ENCODE measurements at regions not wholly inside any gene's neighbourhood (a gene's known extent, or its start where the extent isn't known, plus 50 kb on each side); places are given as distances from the start of the nearest gene placed in this dataset.
"Not testable (repeated sequence)": the region's sequence is repeated elsewhere in the genome, so short reads cannot be mapped to it uniquely, and the experiment has no call there.

GRCh38 chr18:62458868-62459716 is 63.7 kb upstream of the ZCCHC2 start:
- WGBS, 2 donors: 85 to 91% methylated on average over 12 of the region's 12 CpGs
- no peak for DNase-seq
- Histone ChIP-seq H3K4me3 (no peak overlapping the region), H3K27me3 (no peaks in the 10 kb centered on the region), H3K9me3 (no peaks in the 10 kb centered on the region), H3K27ac (no peak overlapping the region), H3K4me1 (no peaks in the 10 kb centered on the region), H3K36me3 (no peaks in the 10 kb centered on the region)
- no peak for TF ChIP-seq EP300 (IDR thresholded peaks at IDR 0.05)
- TF ChIP-seq CTCF (IDR thresholded peaks at IDR 0.05): no peak
- no peak for TF ChIP-seq POLR2AphosphoS5 (IDR thresholded peaks at IDR 0.05)
- TF ChIP-seq POLR2A (IDR thresholded peaks at IDR 0.05): no peak
- intact Hi-C loops (cut with DNase I): no loop called here

GRCh38 chr18:62460851-62461300 is 61.9 kb upstream of the ZCCHC2 start:
- Histone ChIP-seq H3K27me3 (no peaks in the 10 kb centered on the region), H3K4me1 (no peaks in the 10 kb centered on the region), H3K4me3 (no peak overlapping the region), H3K36me3 (no peaks in the 10 kb centered on the region), H3K27ac (no peak overlapping the region), H3K9me3 (no peaks in the 10 kb centered on the region)
- TF ChIP-seq CTCF (IDR thresholded peaks at IDR 0.05) (no peak), POLR2A (IDR thresholded peaks at IDR 0.05) (no peak), POLR2AphosphoS5 (IDR thresholded peaks at IDR 0.05) (no peak), EP300 (IDR thresholded peaks at IDR 0.05) (no peak)
- intact Hi-C loops (cut with DNase I): no loop called here
- WGBS, 2 donors: 75 to 80% methylated on average over 1 of the region's 1 CpG
- no peak for DNase-seq

DNA sequence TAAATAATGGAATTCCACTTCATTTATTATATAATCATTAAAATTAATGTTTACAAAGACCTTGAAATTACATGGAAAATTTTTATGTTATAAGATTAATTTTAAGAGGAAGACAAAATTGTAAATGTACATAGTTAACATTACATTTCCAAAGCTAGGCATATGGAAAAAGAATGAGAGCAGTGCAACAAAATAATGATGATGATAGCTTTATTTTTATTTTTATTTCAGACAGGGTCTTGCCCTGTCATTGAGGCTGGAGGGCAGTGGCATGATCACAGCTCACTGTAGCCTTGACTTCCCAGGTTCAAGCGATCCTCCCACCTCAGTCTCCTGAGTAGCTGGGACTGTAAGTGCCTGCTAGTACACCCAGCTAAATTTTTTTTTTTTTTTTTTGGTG is 61.2 kb upstream of the ZCCHC2 start:
- no peaks in the 10 kb centered on the region for H3K36me3 ChIP-seq
- intact Hi-C loops (cut with DNase I): no loop called here
- TF ChIP-seq POLR2AphosphoS5 (IDR thresholded peaks at IDR 0.05) (no peak), CTCF (IDR thresholded peaks at IDR 0.05) (no peak), POLR2A (IDR thresholded peaks at IDR 0.05) (no peak), EP300 (IDR thresholded peaks at IDR 0.05) (no peak)
- no peaks in the 10 kb centered on the region for H3K4me1 ChIP-seq
- no peak overlapping the region for H3K4me3 ChIP-seq
- WGBS, 2 donors: 97 to 98% methylated on average over 1 of the region's 1 CpG
- no peaks in the 10 kb centered on the region for H3K27me3 ChIP-seq
- no peak for DNase-seq
- no peak overlapping the region for H3K27ac ChIP-seq
- no peaks in the 10 kb centered on the region for H3K9me3 ChIP-seq

DNA sequence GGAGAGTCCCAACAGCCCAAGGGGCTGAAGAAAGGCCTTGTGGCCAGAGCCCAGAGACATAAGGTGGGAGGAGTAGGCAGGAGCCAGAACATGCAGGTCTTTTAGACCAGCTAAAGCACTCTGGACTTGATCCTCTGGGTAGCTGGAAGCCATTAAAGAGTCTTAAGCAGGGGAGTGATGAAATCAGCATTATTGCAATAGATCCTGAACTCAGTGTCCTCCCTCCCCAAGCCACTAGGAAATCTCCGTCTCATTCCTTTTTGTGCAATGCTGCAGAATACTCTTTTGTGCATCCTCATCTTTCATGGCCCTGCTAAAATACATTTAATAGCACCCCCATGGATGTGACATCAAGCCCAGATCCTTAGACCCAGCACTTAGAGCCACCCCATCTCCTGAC is 58.6 kb upstream of the ZCCHC2 start:
- no peaks in the 10 kb centered on the region for H3K9me3 ChIP-seq
- no peak overlapping the region for H3K27ac ChIP-seq
- 95 to 100% methylated on average over 1 of the region's 1 CpG for WGBS, 2 donors
- no peaks in the 10 kb centered on the region for H3K27me3 ChIP-seq
- intact Hi-C loops (cut with DNase I): no loop called here
- TF ChIP-seq POLR2A (IDR thresholded peaks at IDR 0.05) (no peak), EP300 (IDR thresholded peaks at IDR 0.05) (no peak), CTCF (IDR thresholded peaks at IDR 0.05) (no peak), POLR2AphosphoS5 (IDR thresholded peaks at IDR 0.05) (no peak)
- H3K4me3 ChIP-seq: no peak overlapping the region
- H3K4me1 ChIP-seq: no peaks in the 10 kb centered on the region
- no peak for DNase-seq
- no peaks in the 10 kb centered on the region for H3K36me3 ChIP-seq

DNA sequence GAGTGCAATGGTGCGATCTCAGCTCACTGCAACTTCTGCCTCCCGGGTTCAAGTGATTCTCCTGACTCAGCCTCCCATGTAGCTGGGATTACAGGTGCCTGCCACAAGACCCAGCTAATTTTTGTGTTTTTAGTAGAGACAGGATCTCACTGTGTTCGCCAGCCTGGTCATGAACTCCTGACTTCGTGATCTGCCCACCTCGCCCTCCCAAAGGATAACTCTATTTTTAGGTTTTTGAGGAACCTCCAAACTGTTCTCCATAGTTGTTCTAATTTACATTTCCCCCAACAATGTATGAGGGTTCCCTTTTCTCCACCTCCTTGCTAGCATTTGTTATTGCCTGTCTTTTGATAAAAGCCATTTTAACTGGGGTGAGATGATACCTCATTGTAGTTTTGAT is 53.7 kb upstream of the ZCCHC2 start:
- H3K27me3 ChIP-seq; H3K4me1 ChIP-seq; H3K36me3 ChIP-seq; H3K4me3 ChIP-seq; H3K27ac ChIP-seq; DNase-seq; intact Hi-C loops (cut with DNase I); H3K9me3 ChIP-seq: not testable (repeated sequence)
- 95% methylated on average over 5 of the region's 5 CpGs for WGBS, 2 donors

All from sigmoid colon (tissue), 6 donors.